Breast epithelium (tissue), 3 donors: ENCODE measurements at regions not wholly inside any gene's neighbourhood (a gene's known extent, or its start where the extent isn't known, plus 50 kb on each side); places are given as distances from the start of the nearest gene placed in this dataset.

Source experiments
- CTCF ChIP-seq, 3 donors: fragments of 450-650 bp; IDR thresholded peaks; one replicate each; pipeline ENCODE4 v1.5.1; 2016 to 2017; ENCODE audit warnings: antibody characterized with exemption in 3 of 3, mild to moderate bottlenecking in 3 of 3, moderate library complexity in 3 of 3
- POLR2A ChIP-seq: fragments of 450-650 bp; IDR thresholded peaks from one replicate; pipeline ENCODE4 v1.6.1; 2016; ENCODE audit warnings: antibody characterized with exemption, mild to moderate bottlenecking, moderate library complexity
- POLR2AphosphoS5 ChIP-seq, 3 donors: sonication (generic); formaldehyde crosslinking; IDR thresholded peaks; one replicate each; pipeline ENCODE4 v1.6.1; 2017; ENCODE audit warnings: antibody characterized with exemption in 3 of 3

GRCh38 chr7:13794581-13794980, 194.9 kb downstream of the ETV1 start:
- no peak for TF ChIP-seq CTCF (IDR thresholded peaks at IDR 0.05)
- no peak for TF ChIP-seq POLR2AphosphoS5 (IDR thresholded peaks at IDR 0.05)
- TF ChIP-seq POLR2A, result no peak
